ENCODE measurements at regions not wholly inside any gene's neighbourhood (a gene's known extent, or its start where the extent isn't known, plus 50 kb on each side); places are given as distances from the start of the nearest gene placed in this dataset.

GRCh38 chr16:51562891-51563290, 411.8 kb upstream of the SALL1 start:
- intact Hi-C loops (cut with DNase I), result no loop called here
- H3K27me3 ChIP-seq (ENCODE audit: control insufficient read depth, insufficient read depth, low read length), result no peaks in the 10 kb centered on the region
- H3K27ac ChIP-seq (ENCODE audit: low read depth in 2 of 2, low read length in 2 of 2), result no peak overlapping the region
- H3K36me3 ChIP-seq (ENCODE audit: control insufficient read depth in 2 of 3, insufficient read depth in 3 of 3, low read length in 3 of 3), result no peaks in the 10 kb centered on the region
- FAIRE-seq (no peak), DNase-seq (no peak)
- H3K9me3 ChIP-seq (ENCODE audit: control insufficient read depth in 2 of 3, insufficient read depth in 1 of 3, low read length in 3 of 3), result peaks cover 0 to 2% (median 0%) of the 10 kb centered on the region in 3 donors
- no peak for TF ChIP-seq CTCF (IDR thresholded peaks at IDR 0.05; ENCODE audit: borderline replicate concordance, extremely low read depth, insufficient read depth)
- H3K4me1 ChIP-seq (ENCODE audit: control insufficient read depth in 2 of 3, insufficient read depth in 2 of 3, low read depth in 1 of 3, low read length in 3 of 3), result no peaks in the 10 kb centered on the region
- H3K4me3 ChIP-seq (ENCODE audit: low read length in 3 of 3), result no peak overlapping the region
- no peak overlapping the region for H3K9ac ChIP-seq (ENCODE audit: low read length in 3 of 3)

GRCh38 chr16:51559901-51560300, 408.8 kb upstream of the SALL1 start:
- intact Hi-C loops (cut with DNase I), result no loop called here
- no peaks in the 10 kb centered on the region for H3K27me3 ChIP-seq (ENCODE audit: control insufficient read depth, insufficient read depth, low read length)
- DNase-seq (no peak), FAIRE-seq (no peak)
- no peak for TF ChIP-seq CTCF (IDR thresholded peaks at IDR 0.05; ENCODE audit: borderline replicate concordance, extremely low read depth, insufficient read depth)
- H3K9me3 ChIP-seq (ENCODE audit: control insufficient read depth in 2 of 3, insufficient read depth in 1 of 3, low read length in 3 of 3), result peaks cover 0 to 2% (median 0%) of the 10 kb centered on the region in 3 donors
- no peak overlapping the region for H3K27ac ChIP-seq (ENCODE audit: low read depth in 2 of 2, low read length in 2 of 2)
- no peak overlapping the region for H3K9ac ChIP-seq (ENCODE audit: low read length in 3 of 3)
- no peaks in the 10 kb centered on the region for H3K36me3 ChIP-seq (ENCODE audit: control insufficient read depth in 2 of 3, insufficient read depth in 3 of 3, low read length in 3 of 3)
- no peak overlapping the region for H3K4me3 ChIP-seq (ENCODE audit: low read length in 3 of 3)
- H3K4me1 ChIP-seq (ENCODE audit: control insufficient read depth in 2 of 3, insufficient read depth in 2 of 3, low read depth in 1 of 3, low read length in 3 of 3), result peaks cover 0 to 2% (median 0%) of the 10 kb centered on the region in 3 donors

- Histone ChIP-seq H3K9ac (ENCODE audit: low read length in 3 of 3) (no peak overlapping the region), H3K4me3 (ENCODE audit: low read length in 3 of 3) (no peak overlapping the region), H3K36me3 (ENCODE audit: control insufficient read depth in 2 of 3, insufficient read depth in 3 of 3, low read length in 3 of 3) (no peaks in the 10 kb centered on the region), H3K4me1 (ENCODE audit: control insufficient read depth in 2 of 3, insufficient read depth in 2 of 3, low read depth in 1 of 3, low read length in 3 of 3) (peaks cover 0 to 2% (median 0%) of the 10 kb centered on the region in 3 donors), H3K27me3 (ENCODE audit: control insufficient read depth, insufficient read depth, low read length) (no peaks in the 10 kb centered on the region), H3K27ac (ENCODE audit: low read depth in 2 of 2, low read length in 2 of 2) (no peak overlapping the region), H3K9me3 (ENCODE audit: control insufficient read depth in 2 of 3, insufficient read depth in 1 of 3, low read length in 3 of 3) (no peaks in the 10 kb centered on the region)
- intact Hi-C loops (cut with DNase I), result no loop called here
- no peak for DNase-seq
- no peak for TF ChIP-seq CTCF (IDR thresholded peaks at IDR 0.05; ENCODE audit: borderline replicate concordance, extremely low read depth, insufficient read depth)
- no peak for FAIRE-seq
Measured at GRCh38 chr16:51557670-51558069, 406.6 kb upstream of the SALL1 start.

GRCh38 chr16:51556694-51557340, 405.7 kb upstream of the SALL1 start:
- peak in 4 of 5 donors; percentile 53 to 88 (median 79) for DNase-seq
- intact Hi-C loops (cut with DNase I), result no loop called here
- Histone ChIP-seq H3K36me3 (ENCODE audit: control insufficient read depth in 2 of 3, insufficient read depth in 3 of 3, low read length in 3 of 3) (no peaks in the 10 kb centered on the region), H3K4me1 (ENCODE audit: control insufficient read depth in 2 of 3, insufficient read depth in 2 of 3, low read depth in 1 of 3, low read length in 3 of 3) (peaks cover 0 to 2% (median 0%) of the 10 kb centered on the region in 3 donors), H3K27me3 (ENCODE audit: control insufficient read depth, insufficient read depth, low read length) (no peaks in the 10 kb centered on the region), H3K9me3 (ENCODE audit: control insufficient read depth in 2 of 3, insufficient read depth in 1 of 3, low read length in 3 of 3) (no peaks in the 10 kb centered on the region), H3K9ac (ENCODE audit: low read length in 3 of 3) (no peak overlapping the region), H3K27ac (ENCODE audit: low read depth in 2 of 2, low read length in 2 of 2) (no peak overlapping the region), H3K4me3 (ENCODE audit: low read length in 3 of 3) (no peak overlapping the region)
- TF ChIP-seq CTCF (IDR thresholded peaks at IDR 0.05; ENCODE audit: borderline replicate concordance, extremely low read depth, insufficient read depth), result no peak
- no peak for FAIRE-seq
